Activated CD8-positive, alpha-beta T cell treated with anti-CD3 and anti-CD28 coated beads for 36 hours (primary cell): ENCODE measurements at regions not wholly inside any gene's neighbourhood (a gene's known extent, or its start where the extent isn't known, plus 50 kb on each side); places are given as distances from the start of the nearest gene placed in this dataset.
"Not testable (repeated sequence)": the region's sequence is repeated elsewhere in the genome, so short reads cannot be mapped to it uniquely, and the experiment has no call there.

Experiments
- ATAC-seq: fragments of 200-7000 bp; cut with Tn5 transposase; one replicate; pipeline ENCODE4 v1.10.0; 2021; ENCODE audit warnings: mild to moderate bottlenecking, moderate library complexity
- CTCF ChIA-PET: fragments of 350-600 bp; sonication (Branson Sonifier 250); formaldehyde crosslinking; loops from one replicate; lab custom pipeline; 2021; ENCODE audit warnings: antibody characterized with exemption; lab: Charles Lee
- POLR2A ChIA-PET: fragments of 350-600 bp; sonication (Branson Sonifier 250); formaldehyde crosslinking; loops from one replicate; lab custom pipeline; 2021; ENCODE audit warnings: antibody characterized with exemption; lab: Charles Lee
- DNase-seq: peaks from one replicate; pipeline ENCODE4 v3.0.0-alpha.2; 2020
- H3K27ac Mint-ChIP-seq: one replicate; pipeline ENCODE4 v1.8.0; 2021; ENCODE audit warnings: mild to moderate bottlenecking, mixed read lengths
- H3K27me3 Mint-ChIP-seq: one replicate; pipeline ENCODE4 v1.8.0; 2021; ENCODE audit warnings: mixed read lengths
- H3K36me3 Mint-ChIP-seq: one replicate; pipeline ENCODE4 v1.8.0; 2021; ENCODE audit warnings: low read depth, mixed read lengths
- H3K4me1 Mint-ChIP-seq: one replicate; pipeline ENCODE4 v1.8.0; 2021; ENCODE audit warnings: low read depth, mixed read lengths
- H3K4me3 Mint-ChIP-seq: one replicate; pipeline ENCODE4 v1.8.0; 2021; ENCODE audit warnings: mild to moderate bottlenecking, moderate library complexity, mixed read lengths
- H3K9me3 Mint-ChIP-seq: one replicate; pipeline ENCODE4 v1.8.0; 2021; ENCODE audit warnings: mixed read lengths
- CTCF ChIP-seq: fragments of 200-600 bp; IDR thresholded peaks from one replicate; pipeline ENCODE4 v1.8.0; 2022; ENCODE audit warnings: antibody characterized with exemption, mild to moderate bottlenecking
- intact Hi-C: fragments of 100-400 bp; cut with micrococcal nuclease; formaldehyde crosslinking; loops from one replicate; pipeline ENCODE4 v1.10.0; 2022

- DNase-seq (no peak), ATAC-seq (no peak)
- H3K4me3 Mint-ChIP-seq, result no peak overlapping the region
- no peak overlapping the region for H3K27ac Mint-ChIP-seq
- H3K27me3 Mint-ChIP-seq, result no peaks in the 10 kb centered on the region
- ChIA-PET POLR2A (interaction anchor here (0.6 kb wide), 1 partner anchor 39 kb away, joined by 4 read pairs; no protein-coding TSS in a partner anchor), CTCF (interaction anchor here (1.6 to 1.7 kb wide), 2 partner anchors 14 to 15 kb away, joined by 5 read pairs; no protein-coding TSS in a partner anchor)
- H3K9me3 Mint-ChIP-seq, result no peaks in the 10 kb centered on the region
- TF ChIP-seq CTCF, result no peak
- intact Hi-C loops, result no loop called here
- H3K36me3 Mint-ChIP-seq, result no peaks in the 10 kb centered on the region
- H3K4me1 Mint-ChIP-seq, result no peaks in the 10 kb centered on the region
Measured at GRCh38 chr1:200291106-200291505, 118.7 kb downstream of the ZNF281 start.

- no peak overlapping the region for H3K4me3 Mint-ChIP-seq
- intact Hi-C loops, result no loop called here
- no peaks in the 10 kb centered on the region for H3K4me1 Mint-ChIP-seq
- H3K27me3 Mint-ChIP-seq, result no peaks in the 10 kb centered on the region
- no peak for TF ChIP-seq CTCF
- no peak overlapping the region for H3K27ac Mint-ChIP-seq
- H3K36me3 Mint-ChIP-seq, result no peaks in the 10 kb centered on the region
- no peaks in the 10 kb centered on the region for H3K9me3 Mint-ChIP-seq
- POLR2A ChIA-PET, result no interaction called here
- DNase-seq, result peak; percentile 8
- ATAC-seq, result no peak
- CTCF ChIA-PET, result interaction anchor here (1.2 to 2.0 kb wide), 6 partner anchors 10 to 246 kb away, joined by 3 to 9 read pairs (median 4); no protein-coding TSS in a partner anchor
Measured at GRCh38 chr1:200290010-200290685, 119.7 kb downstream of the ZNF281 start.

GRCh38 chr1:200288226-200288625, 121.6 kb downstream of the ZNF281 start:
- Mint-ChIP-seq H3K36me3 (no peaks in the 10 kb centered on the region), H3K27ac (no peak overlapping the region), H3K4me1 (no peaks in the 10 kb centered on the region), H3K4me3 (no peak overlapping the region), H3K27me3 (no peaks in the 10 kb centered on the region), H3K9me3 (no peaks in the 10 kb centered on the region)
- intact Hi-C loops, result no loop called here
- DNase-seq (no peak), ATAC-seq (no peak)
- ChIA-PET POLR2A (no interaction called here), CTCF (interaction anchor here (0.9 to 1.5 kb wide), 2 partner anchors 11 to 202 kb away, joined by 3 to 4 read pairs; no protein-coding TSS in a partner anchor)
- no peak for TF ChIP-seq CTCF

- H3K4me1 Mint-ChIP-seq, H3K27me3 Mint-ChIP-seq, H3K4me3 Mint-ChIP-seq, H3K27ac Mint-ChIP-seq, DNase-seq, intact Hi-C loops, H3K36me3 Mint-ChIP-seq, POLR2A ChIA-PET, H3K9me3 Mint-ChIP-seq, ATAC-seq: not testable (repeated sequence)
- CTCF ChIA-PET, result interaction anchor here (2.0 kb wide), 1 partner anchor 23 kb away, joined by 8 read pairs; no protein-coding TSS in a partner anchor
Measured at GRCh38 chr1:200284236-200284635, 125.6 kb downstream of the ZNF281 start.

GRCh38 chr1:200282497-200283122, 127.2 kb downstream of the ZNF281 start:
- no peaks in the 10 kb centered on the region for H3K9me3 Mint-ChIP-seq
- ATAC-seq, result no peak
- intact Hi-C loops, result no loop called here
- no peak for DNase-seq
- H3K27me3 Mint-ChIP-seq, result peaks cover 2% of the 10 kb centered on the region
- ChIA-PET CTCF (interaction anchor here (0.6 to 0.9 kb wide), 2 partner anchors 206 to 935 kb away, joined by 3 to 4 read pairs; no protein-coding TSS in a partner anchor), POLR2A (interaction anchor here (0.7 to 1.1 kb wide), 2 partner anchors 18 to 126 kb away, joined by 3 read pairs; no protein-coding TSS in a partner anchor)
- H3K27ac Mint-ChIP-seq, result no peak overlapping the region
- no peak for TF ChIP-seq CTCF
- no peaks in the 10 kb centered on the region for H3K36me3 Mint-ChIP-seq
- no peak overlapping the region for H3K4me3 Mint-ChIP-seq
- no peaks in the 10 kb centered on the region for H3K4me1 Mint-ChIP-seq
